ENCODE measurements at regions not wholly inside any gene's neighbourhood (a gene's known extent, or its start where the extent isn't known, plus 50 kb on each side); places are given as distances from the start of the nearest gene placed in this dataset.

GRCh38 chr1:104787866-104788510, 1038.3 kb downstream of the AMY1C start:
- H3K4me3 ChIP-seq (ENCODE audit: low read length), result no peak overlapping the region
- no peak for DNase-seq (ENCODE audit: low read depth)
- TF ChIP-seq, protein P1, sequence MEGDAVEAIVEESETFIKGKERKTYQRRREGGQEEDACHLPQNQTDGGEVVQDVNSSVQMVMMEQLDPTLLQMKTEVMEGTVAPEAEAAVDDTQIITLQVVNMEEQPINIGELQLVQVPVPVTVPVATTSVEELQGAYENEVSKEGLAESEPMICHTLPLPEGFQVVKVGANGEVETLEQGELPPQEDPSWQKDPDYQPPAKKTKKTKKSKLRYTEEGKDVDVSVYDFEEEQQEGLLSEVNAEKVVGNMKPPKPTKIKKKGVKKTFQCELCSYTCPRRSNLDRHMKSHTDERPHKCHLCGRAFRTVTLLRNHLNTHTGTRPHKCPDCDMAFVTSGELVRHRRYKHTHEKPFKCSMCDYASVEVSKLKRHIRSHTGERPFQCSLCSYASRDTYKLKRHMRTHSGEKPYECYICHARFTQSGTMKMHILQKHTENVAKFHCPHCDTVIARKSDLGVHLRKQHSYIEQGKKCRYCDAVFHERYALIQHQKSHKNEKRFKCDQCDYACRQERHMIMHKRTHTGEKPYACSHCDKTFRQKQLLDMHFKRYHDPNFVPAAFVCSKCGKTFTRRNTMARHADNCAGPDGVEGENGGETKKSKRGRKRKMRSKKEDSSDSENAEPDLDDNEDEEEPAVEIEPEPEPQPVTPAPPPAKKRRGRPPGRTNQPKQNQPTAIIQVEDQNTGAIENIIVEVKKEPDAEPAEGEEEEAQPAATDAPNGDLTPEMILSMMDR (conservative IDR thresholded peaks at IDR 0.05; ENCODE audit: low read length), result no peak

GRCh38 chr1:104791030-104791429, 1041.3 kb downstream of the AMY1C start:
- DNase-seq (ENCODE audit: low read depth), result no peak
- TF ChIP-seq, protein P1 (conservative IDR thresholded peaks at IDR 0.05; ENCODE audit: low read length), result no peak
- H3K4me3 ChIP-seq (ENCODE audit: low read length), result no peak overlapping the region

GRCh38 chr1:104794035-104794434, 1044.3 kb downstream of the AMY1C start:
- no peak for DNase-seq (ENCODE audit: low read depth)
- H3K4me3 ChIP-seq (ENCODE audit: low read length), result no peak overlapping the region
- TF ChIP-seq, protein P1 (conservative IDR thresholded peaks at IDR 0.05; ENCODE audit: low read length), result no peak

DNA sequence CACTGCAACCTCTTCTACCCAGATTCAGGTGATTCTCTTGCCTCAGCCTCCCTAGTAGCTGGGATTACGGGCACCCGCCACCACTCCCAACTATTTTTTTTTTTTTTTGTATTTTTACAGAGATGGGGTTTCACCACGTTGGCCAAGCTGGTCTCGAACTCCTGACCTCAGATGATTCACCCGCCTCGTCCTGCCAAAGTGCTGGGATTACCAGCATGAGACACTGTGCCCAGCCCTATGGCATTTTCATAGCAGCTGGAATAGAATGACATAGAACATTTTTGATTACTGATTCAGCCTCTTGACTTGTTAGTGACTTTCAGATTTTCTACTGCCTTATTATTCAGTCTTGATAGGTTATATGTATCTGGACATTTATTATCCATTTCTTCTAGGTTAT, 1046.2 kb downstream of the AMY1C start:
- no peak overlapping the region for H3K4me3 ChIP-seq (ENCODE audit: low read length)
- TF ChIP-seq, protein P1 (conservative IDR thresholded peaks at IDR 0.05; ENCODE audit: low read length), result no peak
- no peak for DNase-seq (ENCODE audit: low read depth)

GRCh38 chr1:104797982-104798381, 1048.3 kb downstream of the AMY1C start:
- DNase-seq (ENCODE audit: low read depth), result no peak
- H3K4me3 ChIP-seq (ENCODE audit: low read length), result no peak overlapping the region
- TF ChIP-seq, protein P1 (conservative IDR thresholded peaks at IDR 0.05; ENCODE audit: low read length), result no peak

- TF ChIP-seq, protein P1 (conservative IDR thresholded peaks at IDR 0.05; ENCODE audit: low read length), result no peak
These were observed 1051.6 kb downstream of the AMY1C start for GRCh38 chr1:104801344-104801743.

GRCh38 chr1:104804147-104804546, 1054.4 kb downstream of the AMY1C start:
- H3K4me3 ChIP-seq (ENCODE audit: low read length), result no peak overlapping the region
- no peak for DNase-seq (ENCODE audit: low read depth)
- TF ChIP-seq, protein P1 (conservative IDR thresholded peaks at IDR 0.05; ENCODE audit: low read length), result no peak

More at GRCh38 chr1:104801344-104801743, 1051.6 kb downstream of the AMY1C start:
- no peak overlapping the region for H3K4me3 ChIP-seq (ENCODE audit: low read length)
- DNase-seq (ENCODE audit: low read depth), result no peak
